Activated effector memory CD4-positive, alpha-beta T cell treated with anti-CD3 and anti-CD28 coated beads, Interleukin-2, amount 50 U/mL, for 16 hours (primary cell): ENCODE measurements at regions not wholly inside any gene's neighbourhood (a gene's known extent, or its start where the extent isn't known, plus 50 kb on each side); places are given as distances from the start of the nearest gene placed in this dataset.
"Not testable (repeated sequence)": the region's sequence is repeated elsewhere in the genome, so short reads cannot be mapped to it uniquely, and the experiment has no call there.

Source experiments
- DNase-seq: peaks from one replicate; pipeline ENCODE4 v3.0.0-alpha.2; 2020

- not testable (repeated sequence) for DNase-seq
Measured at GRCh38 chr22:23379540-23380229, 199.4 kb downstream of the BCR start.

GRCh38 chr22:23377767-23378166, 197.5 kb downstream of the BCR start:
- DNase-seq: no peak

GRCh38 chr22:23376256-23376655, 195.9 kb downstream of the BCR start:
- peak; percentile 69 for DNase-seq

- no peak for DNase-seq
Measured at GRCh38 chr22:23375031-23375827, 194.9 kb downstream of the BCR start.

GRCh38 chr22:23373601-23374000, 193.3 kb downstream of the BCR start:
- no peak for DNase-seq

GRCh38 chr22:23370251-23370650, 189.9 kb downstream of the BCR start:
- DNase-seq: no peak

- no peak for DNase-seq
Measured at GRCh38 chr22:23369054-23369685, 188.9 kb downstream of the BCR start.
